ENCODE measurements at regions not wholly inside any gene's neighbourhood (a gene's known extent, or its start where the extent isn't known, plus 50 kb on each side); places are given as distances from the start of the nearest gene placed in this dataset.
A peak's percentile ranks its signal among the peaks of the same experiment; 100 is the strongest.

DNA sequence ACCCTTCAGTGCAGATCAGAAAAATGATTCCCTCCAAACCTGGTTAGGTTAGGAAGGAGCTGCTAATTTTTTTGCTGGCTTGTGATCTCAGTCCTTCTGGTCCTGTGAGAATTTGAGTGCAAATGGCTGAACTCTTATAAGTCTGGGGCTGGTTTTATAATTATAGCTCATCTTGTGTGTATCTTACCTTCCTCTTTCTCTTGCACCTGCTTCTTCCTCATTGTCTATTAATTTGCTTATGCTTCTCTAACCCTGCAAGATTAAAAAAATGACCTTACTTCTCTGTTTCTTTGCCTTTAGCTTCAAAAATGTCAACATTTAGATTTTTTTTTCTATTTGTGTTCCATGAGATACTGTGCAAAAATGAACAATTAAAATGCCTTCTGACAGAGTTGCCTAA, 576.2 kb downstream of the DHX35 start:
- POLR2A ChIA-PET (ENCODE audit: partially characterized antibody) = no interaction called here
- H3K9me3 ChIP-seq (ENCODE audit: insufficient read depth in 2 of 2, low read depth in 1 of 2, low read length in 1 of 2) = no peaks in the 10 kb centered on the region
- no peak for TF ChIP-seq BCL11A (IDR thresholded peaks at IDR 0.05; ENCODE audit: low read depth in 2 of 2, low read length in 2 of 2)
- TF ChIP-seq, protein P1, sequence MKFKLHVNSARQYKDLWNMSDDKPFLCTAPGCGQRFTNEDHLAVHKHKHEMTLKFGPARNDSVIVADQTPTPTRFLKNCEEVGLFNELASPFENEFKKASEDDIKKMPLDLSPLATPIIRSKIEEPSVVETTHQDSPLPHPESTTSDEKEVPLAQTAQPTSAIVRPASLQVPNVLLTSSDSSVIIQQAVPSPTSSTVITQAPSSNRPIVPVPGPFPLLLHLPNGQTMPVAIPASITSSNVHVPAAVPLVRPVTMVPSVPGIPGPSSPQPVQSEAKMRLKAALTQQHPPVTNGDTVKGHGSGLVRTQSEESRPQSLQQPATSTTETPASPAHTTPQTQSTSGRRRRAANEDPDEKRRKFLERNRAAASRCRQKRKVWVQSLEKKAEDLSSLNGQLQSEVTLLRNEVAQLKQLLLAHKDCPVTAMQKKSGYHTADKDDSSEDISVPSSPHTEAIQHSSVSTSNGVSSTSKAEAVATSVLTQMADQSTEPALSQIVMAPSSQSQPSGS (IDR thresholded peaks at IDR 0.05; ENCODE audit: low read length) = no peak
- no peak for TF ChIP-seq TEAD4 (IDR thresholded peaks at IDR 0.05; ENCODE audit: low read depth, low read length)
- TF ChIP-seq, protein P2, sequence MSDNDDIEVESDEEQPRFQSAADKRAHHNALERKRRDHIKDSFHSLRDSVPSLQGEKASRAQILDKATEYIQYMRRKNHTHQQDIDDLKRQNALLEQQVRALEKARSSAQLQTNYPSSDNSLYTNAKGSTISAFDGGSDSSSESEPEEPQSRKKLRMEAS (IDR thresholded peaks at IDR 0.05) = no peak
- no peak for TF ChIP-seq RNF2 (IDR thresholded peaks at IDR 0.05; ENCODE audit: borderline replicate concordance, low read depth, low read length, missing control alignments, poor library complexity, severe bottlenecking)
- no peak for TF ChIP-seq CBX8 (IDR thresholded peaks at IDR 0.05; ENCODE audit: borderline replicate concordance, low read depth, low read length)
- no peak for TF ChIP-seq MAFK (IDR thresholded peaks at IDR 0.05; ENCODE audit: low read depth, low read length)

More for the DNA sequence above, 576.2 kb downstream of the DHX35 start:
- Histone ChIP-seq H4K91ac (replicated peaks; ENCODE audit: insufficient read length, low read length) (no peak overlapping the region), H2BK20ac (ENCODE audit: low read length) (no peak overlapping the region), H3K9ac (replicated peaks in 1 of 4; ENCODE audit: extremely low read depth in 1 of 4, low read depth in 3 of 4, low read length in 3 of 4) (no peak overlapping the region), H2BK120ac (replicated peaks; ENCODE audit: low read depth, low read length) (no peak overlapping the region), H3K23me2 (ENCODE audit: low read depth, low read length) (no peaks in the 10 kb centered on the region), H3K14ac (ENCODE audit: insufficient read length) (no peak overlapping the region), H3K4me1 (replicated peaks in 1 of 4; ENCODE audit: control insufficient read depth in 3 of 4, insufficient read depth in 4 of 4, low read length in 3 of 4) (peaks cover 0 to 11% (median 3%) of the 10 kb centered on the region in 4 experiments; a peak in 3 of 7 replicates), H3K27ac (ENCODE audit: low read depth, low read length) (no peak overlapping the region), H3K4ac (replicated peaks; ENCODE audit: insufficient read length, low read depth, low read length) (no peak overlapping the region), H2BK15ac (ENCODE audit: low read length) (no peak overlapping the region), H3K36me3 (ENCODE audit: control insufficient read depth in 2 of 4, insufficient read depth in 4 of 4, low read length in 3 of 4) (no peaks in the 10 kb centered on the region), H2AK5ac (ENCODE audit: low read depth, low read length) (no peak overlapping the region), H2BK12ac (ENCODE audit: low read depth, low read length) (0 out of 2 replicates have a peak overlapping the region, but pooled peaks have one; percentile 6), H3K79me2 (ENCODE audit: control insufficient read depth in 1 of 2, insufficient read depth in 2 of 2, low read length in 2 of 2) (no peaks in the 10 kb centered on the region), H3K18ac (ENCODE audit: extremely low read depth, low read length) (no peak overlapping the region), H2BK5ac (ENCODE audit: low read depth, low read length) (no peak overlapping the region), H4K20me1 (replicated peaks in 1 of 2; ENCODE audit: control insufficient read depth in 1 of 2, insufficient read depth in 2 of 2, low read length in 2 of 2) (no peaks in the 10 kb centered on the region), H3K79me1 (ENCODE audit: low read depth, low read length) (no peaks in the 10 kb centered on the region), H4K5ac (ENCODE audit: insufficient read length, low read depth, low read length) (no peak overlapping the region), H4K8ac (ENCODE audit: extremely low read depth, insufficient read depth, low read length) (no peak overlapping the region), H3K27me3 (replicated peaks in 1 of 4; ENCODE audit: control insufficient read depth in 3 of 4, extremely low read depth in 1 of 4, insufficient read depth in 3 of 4, low read length in 3 of 4) (no peaks in the 10 kb centered on the region), H3K4me3 (ENCODE audit: extremely low read depth in 1 of 4, insufficient read depth in 2 of 4, low read depth in 3 of 4, low read length in 4 of 4) (no peak overlapping the region), H2AFZ (ENCODE audit: low read length) (0 out of 2 replicates have a peak overlapping the region, but pooled peaks have one; percentile 18), H3K4me2 (ENCODE audit: insufficient read depth in 1 of 2, low read depth in 2 of 2, low read length in 2 of 2) (no peak overlapping the region), H3K56ac (replicated peaks; ENCODE audit: insufficient read length, low read depth, low read length) (no peak overlapping the region), H3K23ac (ENCODE audit: insufficient read length) (no peak overlapping the region)
- CTCF ChIA-PET (ENCODE audit: partially characterized antibody) = interaction anchor here (0.6 to 1.0 kb wide), 3 partner anchors 9 to 454 kb away, joined by 3 to 4 read pairs (median 3); no protein-coding TSS in a partner anchor
- DNase-seq (ENCODE audit: low read depth in 1 of 2, low spot score in 2 of 2) (no peak), FAIRE-seq (no peak)
